GM19452 (cell line): ENCODE measurements at regions not wholly inside any gene's neighbourhood (a gene's known extent, or its start where the extent isn't known, plus 50 kb on each side); places are given as distances from the start of the nearest gene placed in this dataset.

ENCODE experiments used
- ATAC-seq: cut with Tn5 transposase; IDR thresholded peaks from one replicate; pipeline ENCODE4 v1.9.1; 2021; ENCODE audit not compliant: unreplicated experiment

GRCh38 chr3:150074697-150075416, 104.2 kb upstream of the PFN2 start:
- ATAC-seq = peak; percentile 67

GRCh38 chr3:150074277-150074676, 103.6 kb upstream of the PFN2 start:
- peak; percentile 78 for ATAC-seq

- no peak for ATAC-seq
Measured at GRCh38 chr3:150073513-150073912, 102.8 kb upstream of the PFN2 start.

GRCh38 chr3:150073031-150073430, 102.3 kb upstream of the PFN2 start:
- no peak for ATAC-seq

- no peak for ATAC-seq
Measured at GRCh38 chr3:150072576-150072975, 101.9 kb upstream of the PFN2 start.

GRCh38 chr3:150070271-150070670, 99.6 kb upstream of the PFN2 start:
- no peak for ATAC-seq

- no peak for ATAC-seq
Measured at GRCh38 chr3:150069633-150070032, 98.9 kb upstream of the PFN2 start.

- ATAC-seq = no peak
Measured at GRCh38 chr3:150069154-150069527, 98.4 kb upstream of the PFN2 start.

- no peak for ATAC-seq
Measured at GRCh38 chr3:150068440-150069153, 97.9 kb upstream of the PFN2 start.

- ATAC-seq = no peak
Measured at GRCh38 chr3:150067561-150067960, 96.9 kb upstream of the PFN2 start.

GRCh38 chr3:150064971-150065370, 94.3 kb upstream of the PFN2 start:
- no peak for ATAC-seq

GRCh38 chr3:150063237-150063636, 92.5 kb upstream of the PFN2 start:
- ATAC-seq = no peak

GRCh38 chr3:150062492-150062891, 91.8 kb upstream of the PFN2 start:
- no peak for ATAC-seq

GRCh38 chr3:150061288-150062024, 90.8 kb upstream of the PFN2 start:
- no peak for ATAC-seq

- ATAC-seq = no peak
Measured at GRCh38 chr3:150059729-150060128, 89.0 kb upstream of the PFN2 start.

GRCh38 chr3:150059241-150059640, 88.5 kb upstream of the PFN2 start:
- no peak for ATAC-seq

- ATAC-seq = no peak
Measured at GRCh38 chr3:150057227-150057626, 86.5 kb upstream of the PFN2 start.

- no peak for ATAC-seq
Measured at GRCh38 chr3:150055332-150055731, 84.6 kb upstream of the PFN2 start.

GRCh38 chr3:150054635-150055034, 83.9 kb upstream of the PFN2 start:
- ATAC-seq = no peak

GRCh38 chr3:150050510-150050909, 79.8 kb upstream of the PFN2 start:
- ATAC-seq = no peak

- ATAC-seq = no peak
Measured at GRCh38 chr3:150049317-150049716, 78.6 kb upstream of the PFN2 start.

GRCh38 chr3:150041877-150042276, 71.2 kb upstream of the PFN2 start:
- no peak for ATAC-seq
